LNCAP (cell line): ENCODE measurements at regions not wholly inside any gene's neighbourhood (a gene's known extent, or its start where the extent isn't known, plus 50 kb on each side); places are given as distances from the start of the nearest gene placed in this dataset.

Experiments used
- CTCF ChIP-seq: fragments of 450-650 bp; IDR thresholded peaks from 2 replicates; pipeline ENCODE4 v1.5.1; 2017; ENCODE audit warnings: mild to moderate bottlenecking

DNA sequence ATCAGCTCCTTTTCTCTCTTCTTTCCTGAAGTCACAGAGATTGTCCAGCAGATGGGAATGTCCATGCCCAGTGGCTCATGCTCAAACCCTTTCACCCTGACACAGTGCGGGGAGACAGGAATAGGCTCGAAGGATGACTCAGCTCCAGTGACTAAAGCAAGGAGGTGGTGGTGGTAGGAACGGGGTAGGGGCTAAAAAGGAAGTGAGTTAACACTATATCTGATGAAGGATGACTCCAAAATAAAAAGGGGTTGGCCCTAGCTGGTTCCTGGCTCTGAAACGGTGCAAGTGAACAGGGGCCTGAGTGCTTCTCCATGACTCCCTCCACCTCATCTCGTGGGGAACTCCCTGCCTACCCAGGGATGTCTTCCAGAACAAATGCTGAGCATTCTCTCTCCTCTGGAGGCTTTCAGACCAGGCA is 167.4 kb upstream of the LPP start:
- TF ChIP-seq CTCF, result no peak

DNA sequence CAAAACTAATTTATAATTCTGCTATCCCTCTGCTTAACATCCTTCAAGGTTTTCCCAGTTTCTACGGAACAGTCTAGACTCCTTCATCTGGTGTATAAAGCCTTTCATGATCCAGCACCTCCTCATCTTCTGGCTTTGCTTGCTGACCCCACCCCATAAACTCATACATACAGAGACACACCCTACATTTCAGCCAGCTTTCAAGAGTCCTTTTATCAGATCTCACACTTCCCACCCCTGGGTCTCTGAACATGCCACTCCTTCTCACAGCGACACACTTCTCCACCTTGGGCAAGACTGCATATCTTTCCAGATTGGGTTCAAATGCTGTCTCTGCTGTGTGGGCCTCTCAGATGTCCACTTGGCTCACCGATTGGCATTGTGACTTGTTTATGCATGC is 166.8 kb upstream of the LPP start:
- TF ChIP-seq CTCF, result no peak

GRCh38 chr3:187987924-187988323 is 166.0 kb upstream of the LPP start:
- TF ChIP-seq CTCF, result no peak

GRCh38 chr3:187989575-187990153 is 164.3 kb upstream of the LPP start:
- no peak for TF ChIP-seq CTCF

DNA sequence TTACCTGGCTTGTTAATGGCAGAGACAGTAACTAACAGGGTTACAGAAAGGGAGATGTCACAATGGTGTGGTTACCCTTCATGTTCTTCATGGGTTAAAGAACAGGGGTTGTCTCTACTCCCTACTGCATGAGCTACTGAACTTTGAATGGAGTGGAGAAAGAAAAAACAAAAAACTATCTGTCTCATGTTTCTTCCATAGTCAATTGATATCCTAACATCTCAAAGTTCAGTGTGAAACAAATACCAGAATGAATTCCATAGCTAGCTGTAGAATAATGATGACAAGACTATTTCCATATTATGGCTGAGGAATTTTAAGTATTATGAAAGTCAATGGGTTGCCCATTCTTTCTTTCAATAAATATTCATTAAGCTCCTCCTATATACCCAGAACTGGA is 161.3 kb upstream of the LPP start:
- no peak for TF ChIP-seq CTCF

DNA sequence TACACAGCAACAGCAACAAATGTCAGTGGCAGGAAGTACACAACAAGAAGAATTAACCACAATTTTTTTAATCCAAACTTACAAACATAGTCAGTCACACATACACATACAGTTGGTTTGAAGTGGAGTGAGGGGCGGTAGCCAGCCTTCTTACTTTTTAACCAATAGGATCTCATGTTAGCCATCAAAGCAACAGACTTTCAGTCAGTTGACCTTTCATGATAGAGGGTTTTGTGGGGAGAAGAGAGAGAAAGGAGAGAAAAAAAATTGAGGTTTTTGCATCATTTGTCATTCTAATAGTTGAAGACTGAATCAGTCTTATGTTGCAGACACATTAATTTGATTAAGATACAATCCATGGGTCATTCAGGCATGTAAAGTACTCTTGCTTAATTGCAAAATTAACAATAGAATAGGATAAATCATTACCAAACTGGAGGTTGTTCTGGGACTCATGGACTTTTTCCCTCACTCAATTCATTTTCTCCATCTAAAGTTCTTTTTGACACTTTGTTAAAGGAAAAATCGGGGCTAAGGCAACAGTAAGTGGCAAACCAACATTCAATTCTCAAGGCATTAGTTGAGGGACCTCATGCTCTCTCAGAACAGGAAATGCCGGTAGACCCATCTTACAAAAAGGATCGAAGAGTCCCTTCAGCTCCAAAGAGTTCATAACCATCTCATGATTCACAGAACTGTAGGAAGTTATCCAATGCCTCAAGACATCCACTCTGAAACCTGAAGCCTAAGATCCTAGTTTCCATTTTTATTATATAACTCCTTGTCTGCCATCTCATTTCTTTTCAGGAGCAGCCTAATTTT is 159.5 kb upstream of the LPP start:
- TF ChIP-seq CTCF, result no peak

DNA sequence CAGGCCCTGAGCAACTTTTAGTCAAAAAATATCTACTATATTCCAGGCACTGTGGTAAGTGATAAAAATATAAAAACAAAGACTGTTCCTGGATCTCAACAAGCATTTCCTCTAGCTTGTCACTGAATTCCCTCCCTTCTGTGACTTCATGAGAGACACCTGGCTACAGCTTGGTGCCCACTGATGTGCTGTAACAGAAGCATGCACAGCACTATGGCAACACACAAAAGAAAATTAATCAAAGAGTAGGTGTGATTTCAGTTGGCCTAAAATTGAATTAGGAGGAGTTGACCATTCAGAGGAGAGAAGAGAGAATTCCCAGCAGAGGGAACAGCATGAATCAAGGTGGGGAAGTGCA is 158.9 kb upstream of the LPP start:
- TF ChIP-seq CTCF, result no peak
